Cardiac muscle cell (in vitro differentiated cells and primary cell): ENCODE measurements at regions not wholly inside any gene's neighbourhood (a gene's known extent, or its start where the extent isn't known, plus 50 kb on each side); places are given as distances from the start of the nearest gene placed in this dataset.

Experiments used
- DNase-seq, 2 donors: peaks; one replicate each; pipeline versions ENCODE4 v3.0.0 to v3.0.0-alpha.2; 2010 to 2017; ENCODE audit warnings: low read depth in 1 of 2, low spot score in 1 of 2
- H3K27ac ChIP-seq: fragments of 200-600 bp; sonication (generic); 2 replicates; pipeline ENCODE4 v1.5.1; 2016
- H3K27me3 ChIP-seq: fragments of 200-600 bp; sonication (generic); 2 replicates; pipeline ENCODE4 v1.6.0; 2016; ENCODE audit warnings: control low read depth
- H3K36me3 ChIP-seq: fragments of 200-600 bp; sonication (generic); 2 replicates; pipeline ENCODE4 v1.5.1; 2016; ENCODE audit warnings: control low read depth
- H3K4me1 ChIP-seq: fragments of 200-600 bp; sonication (generic); 2 replicates; pipeline ENCODE4 v1.8.1; 2017; ENCODE audit warnings: low read depth, mild to moderate bottlenecking, mixed run types
- H3K4me3 ChIP-seq: fragments of 200-600 bp; sonication (generic); 2 replicates; pipeline ENCODE4 v1.5.1; 2016; ENCODE audit warnings: mild to moderate bottlenecking
- H3K9me3 ChIP-seq: fragments of 200-600 bp; sonication (generic); 2 replicates; pipeline ENCODE4 v1.5.1; 2017; ENCODE audit warnings: low read depth, mild to moderate bottlenecking, control low read depth
- CTCF ChIP-seq: IDR thresholded peaks from 2 replicates; pipeline ENCODE4 v1.5.1; 2012; ENCODE audit warnings: low read depth, mild to moderate bottlenecking, low read length

GRCh38 chr1:184854036-184854435, 99.4 kb upstream of the EDEM3 start:
- H3K27ac ChIP-seq = no peak overlapping the region
- no peaks in the 10 kb centered on the region for H3K27me3 ChIP-seq
- no peak overlapping the region for H3K4me3 ChIP-seq
- no peaks in the 10 kb centered on the region for H3K9me3 ChIP-seq
- H3K4me1 ChIP-seq = no peaks in the 10 kb centered on the region
- no peaks in the 10 kb centered on the region for H3K36me3 ChIP-seq
- no peak for DNase-seq
- TF ChIP-seq CTCF = no peak

GRCh38 chr1:184851822-184852746, 97.4 kb upstream of the EDEM3 start:
- Histone ChIP-seq H3K9me3 (no peaks in the 10 kb centered on the region), H3K4me1 (no peaks in the 10 kb centered on the region), H3K27ac (no peak overlapping the region), H3K4me3 (no peak overlapping the region), H3K27me3 (no peaks in the 10 kb centered on the region), H3K36me3 (no peaks in the 10 kb centered on the region)
- TF ChIP-seq CTCF = no peak
- no peak for DNase-seq

GRCh38 chr1:184843732-184844495, 89.3 kb upstream of the EDEM3 start:
- no peaks in the 10 kb centered on the region for H3K36me3 ChIP-seq
- H3K4me1 ChIP-seq = no peaks in the 10 kb centered on the region
- no peak overlapping the region for H3K4me3 ChIP-seq
- no peaks in the 10 kb centered on the region for H3K9me3 ChIP-seq
- no peak for TF ChIP-seq CTCF
- no peak for DNase-seq
- no peak overlapping the region for H3K27ac ChIP-seq
- H3K27me3 ChIP-seq = no peaks in the 10 kb centered on the region

GRCh38 chr1:184840596-184840995, 85.9 kb upstream of the EDEM3 start:
- no peak overlapping the region for H3K27ac ChIP-seq
- H3K4me1 ChIP-seq = no peaks in the 10 kb centered on the region
- no peak overlapping the region for H3K4me3 ChIP-seq
- no peak for TF ChIP-seq CTCF
- no peaks in the 10 kb centered on the region for H3K36me3 ChIP-seq
- DNase-seq = no peak
- no peaks in the 10 kb centered on the region for H3K27me3 ChIP-seq
- H3K9me3 ChIP-seq = no peaks in the 10 kb centered on the region

- H3K27me3 ChIP-seq = no peaks in the 10 kb centered on the region
- peak in 1 of 2 donors; percentile 86 for DNase-seq
- no peaks in the 10 kb centered on the region for H3K36me3 ChIP-seq
- H3K4me3 ChIP-seq = no peak overlapping the region
- no peak for TF ChIP-seq CTCF
- H3K9me3 ChIP-seq = no peaks in the 10 kb centered on the region
- H3K27ac ChIP-seq = no peak overlapping the region
- no peaks in the 10 kb centered on the region for H3K4me1 ChIP-seq
Measured at GRCh38 chr1:184838504-184838951, 83.9 kb upstream of the EDEM3 start.
